Mesenchymal stem cell (in vitro differentiated cells and primary cell): ENCODE measurements at regions not wholly inside any gene's neighbourhood (a gene's known extent, or its start where the extent isn't known, plus 50 kb on each side); places are given as distances from the start of the nearest gene placed in this dataset.

Experiments used
- DNase-seq: peaks from one replicate; pipeline ENCODE4 v3.0.0-alpha.2; 2013
- H2AFZ ChIP-seq: one replicate; pipeline ENCODE4 v1.6.1; 2013; ENCODE audit warnings: low read depth, mild to moderate bottlenecking, control low read depth, inconsistent platforms, low read length, moderate library complexity
- H2AK5ac ChIP-seq: 2 replicates; pipeline ENCODE4 v1.6.1; 2013; ENCODE audit warnings: low read length, moderate library complexity, mild to moderate bottlenecking, inconsistent platforms; ENCODE audit not compliant: severe bottlenecking
- H2BK120ac ChIP-seq: one replicate; pipeline ENCODE4 v1.6.1; 2013; ENCODE audit warnings: low read depth, mild to moderate bottlenecking, inconsistent platforms, low read length, moderate library complexity
- H2BK12ac ChIP-seq, 2 experiments: one replicate each; pipeline ENCODE4 v1.6.1; 2013; ENCODE audit warnings: inconsistent platforms in 2 of 2, low read length in 2 of 2, mild to moderate bottlenecking in 2 of 2, moderate library complexity in 2 of 2, control low read depth in 1 of 2
- H2BK15ac ChIP-seq: one replicate; pipeline ENCODE4 v1.6.1; 2013; ENCODE audit warnings: mild to moderate bottlenecking, low read depth, inconsistent platforms; ENCODE audit not compliant: poor library complexity, severe bottlenecking
- H2BK5ac ChIP-seq: 2 replicates; pipeline ENCODE4 v1.6.1; 2013; ENCODE audit warnings: low read depth, mild to moderate bottlenecking, low read length, control low read depth, inconsistent platforms; ENCODE audit not compliant: poor library complexity, severe bottlenecking
- H3K14ac ChIP-seq, 2 experiments: one replicate each; pipeline ENCODE4 v1.6.1; 2013; ENCODE audit warnings: inconsistent platforms in 2 of 2, low read length in 2 of 2, control low read depth in 1 of 2, mild to moderate bottlenecking in 1 of 2, moderate library complexity in 1 of 2
- H3K18ac ChIP-seq, 2 experiments: one replicate each; pipeline ENCODE4 v1.6.1; 2013; ENCODE audit warnings: inconsistent platforms in 2 of 2, low read length in 2 of 2, control low read depth in 1 of 2, low read depth in 1 of 2, mild to moderate bottlenecking in 1 of 2
- H3K23ac ChIP-seq, 2 experiments: one replicate each; pipeline ENCODE4 v1.6.1; 2013; ENCODE audit warnings: inconsistent platforms in 2 of 2, low read length in 2 of 2, mild to moderate bottlenecking in 2 of 2, moderate library complexity in 2 of 2, control low read depth in 1 of 2
- H3K27ac ChIP-seq: 2 replicates; pipeline ENCODE4 v1.5.1; 2013; ENCODE audit warnings: mild to moderate bottlenecking, moderate library complexity, low read length, control low read depth, inconsistent platforms; ENCODE audit not compliant: poor library complexity, severe bottlenecking
- H3K27me3 ChIP-seq, 2 experiments: 2 replicates each; pipeline versions ENCODE4 v1.6.1 to v1.7.0; 2013; ENCODE audit warnings: low read length in 2 of 2, mild to moderate bottlenecking in 2 of 2, moderate library complexity in 2 of 2, control low read depth in 1 of 2, inconsistent platforms in 1 of 2; ENCODE audit not compliant: control insufficient read depth in 1 of 2, insufficient read depth in 1 of 2
- H3K36me3 ChIP-seq, 2 experiments: 2 replicates each; pipeline versions ENCODE4 v1.6.1 to v1.7.0; 2013; ENCODE audit warnings: low read length in 2 of 2, control low read depth in 1 of 2, inconsistent platforms in 1 of 2, low read depth in 1 of 2, mild to moderate bottlenecking in 1 of 2; ENCODE audit not compliant: insufficient read depth in 2 of 2, control insufficient read depth in 1 of 2
- H3K4ac ChIP-seq, 2 experiments: one replicate each; pipeline ENCODE4 v1.6.1; 2013; ENCODE audit warnings: inconsistent platforms in 2 of 2, low read length in 2 of 2, mild to moderate bottlenecking in 2 of 2, moderate library complexity in 2 of 2, control low read depth in 1 of 2, low read depth in 1 of 2
- H3K4me1 ChIP-seq: 2 replicates; pipeline ENCODE4 v1.6.1; 2013; ENCODE audit warnings: low read depth, low read length, control low read depth; ENCODE audit not compliant: control insufficient read depth, insufficient read depth
- H3K4me2 ChIP-seq: 2 replicates; pipeline ENCODE4 v1.6.1; 2013; ENCODE audit warnings: low read length, mild to moderate bottlenecking, inconsistent platforms; ENCODE audit not compliant: poor library complexity, severe bottlenecking
- H3K4me3 ChIP-seq, 2 experiments: 2 replicates each; pipeline versions ENCODE4 v1.5.1 to v1.7.0; 2013; ENCODE audit warnings: low read length in 2 of 2, mild to moderate bottlenecking in 2 of 2, control low read depth in 1 of 2, low read depth in 1 of 2; ENCODE audit not compliant: insufficient read depth in 1 of 2
- H3K79me1 ChIP-seq: replicated peaks from 2 replicates; pipeline ENCODE4 v1.6.1; 2013; ENCODE audit warnings: mild to moderate bottlenecking, control low read depth, low read length, inconsistent platforms; ENCODE audit not compliant: poor library complexity, severe bottlenecking
- H3K9ac ChIP-seq: 2 replicates; pipeline ENCODE4 v1.7.0; 2013; ENCODE audit warnings: mild to moderate bottlenecking, low read length, moderate library complexity
- H3K9me3 ChIP-seq: 2 replicates; pipeline ENCODE4 v1.7.0; 2013; ENCODE audit warnings: mild to moderate bottlenecking, low read length; ENCODE audit not compliant: control insufficient read depth
- H4K8ac ChIP-seq: one replicate; pipeline ENCODE4 v1.6.1; 2013; ENCODE audit warnings: inconsistent platforms, mild to moderate bottlenecking, low read length, moderate library complexity
- H4K91ac ChIP-seq: one replicate; pipeline ENCODE4 v1.6.1; 2013; ENCODE audit warnings: mild to moderate bottlenecking, low read length, inconsistent platforms
- WGBS: methylation state at CpG from one replicate; pipeline ENCODE4 v1.1.7; 2013; ENCODE audit warnings: mixed read lengths; 5-methylcytosine and 5-hydroxymethylcytosine counted together

- H3K4me1 ChIP-seq, result no peaks in the 10 kb centered on the region
- H3K9me3 ChIP-seq, result peaks cover 14% of the 10 kb centered on the region
- H2BK15ac ChIP-seq, result no peak overlapping the region
- H4K8ac ChIP-seq, result no peak overlapping the region
- H3K36me3 ChIP-seq, result no peaks in the 10 kb centered on the region
- H3K79me1 ChIP-seq, result no peaks in the 10 kb centered on the region
- no peak overlapping the region for H2BK120ac ChIP-seq
- WGBS, result 84% methylated on average over 16 of the region's 17 CpGs
- H4K91ac ChIP-seq, result no peak overlapping the region
- no peak overlapping the region for H3K4me3 ChIP-seq
- H2BK12ac ChIP-seq, result no peak overlapping the region
- no peak overlapping the region for H3K23ac ChIP-seq
- H3K4me2 ChIP-seq, result no peak overlapping the region
- H3K14ac ChIP-seq, result no peak overlapping the region
- H2AK5ac ChIP-seq, result no peak overlapping the region
- H3K18ac ChIP-seq, result no peak overlapping the region
- DNase-seq, result no peak
- no peak overlapping the region for H2AFZ ChIP-seq
- H3K27me3 ChIP-seq, result no peaks in the 10 kb centered on the region
- H3K27ac ChIP-seq, result no peak overlapping the region
- no peak overlapping the region for H3K9ac ChIP-seq
- no peak overlapping the region for H3K4ac ChIP-seq
- no peak overlapping the region for H2BK5ac ChIP-seq
Observed at GRCh38 chrX:46059316-46059715, 485.9 kb downstream of the ZNF674 start.

DNA sequence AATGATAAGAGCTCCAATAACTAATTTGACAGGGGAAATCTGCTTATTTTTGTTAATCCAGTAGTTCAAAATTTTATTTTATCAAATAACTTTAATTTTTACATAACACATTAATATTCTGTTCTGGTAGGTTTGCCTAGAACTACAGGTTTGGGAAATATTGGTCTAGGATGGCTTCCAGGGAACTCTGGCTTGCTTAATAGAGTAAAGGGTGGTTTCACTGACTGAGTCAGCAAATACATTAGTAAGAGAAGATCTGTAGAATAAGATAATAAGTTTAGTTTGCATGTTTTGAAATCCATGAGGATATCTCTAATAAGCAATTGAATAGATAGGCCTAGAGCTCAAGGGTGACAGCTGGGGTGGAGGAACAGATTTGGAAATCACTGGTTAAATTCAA, 500.7 kb downstream of the ZNF674 start:
- H3K79me1 ChIP-seq, result no peaks in the 10 kb centered on the region
- H2BK12ac ChIP-seq, result no peak overlapping the region
- H4K91ac ChIP-seq, result no peak overlapping the region
- H3K9ac ChIP-seq, result no peak overlapping the region
- H3K18ac ChIP-seq, result no peak overlapping the region
- no peak overlapping the region for H3K14ac ChIP-seq
- H2AFZ ChIP-seq, result no peak overlapping the region
- H3K9me3 ChIP-seq, result peaks cover 24% of the 10 kb centered on the region
- no peak overlapping the region for H3K27ac ChIP-seq
- H2AK5ac ChIP-seq, result no peak overlapping the region
- peaks cover 0 to 26% of the 10 kb centered on the region in 2 experiments for H3K27me3 ChIP-seq
- H3K4ac ChIP-seq, result no peak overlapping the region
- no peak overlapping the region for H3K23ac ChIP-seq
- H3K4me3 ChIP-seq, result no peak overlapping the region
- no peaks in the 10 kb centered on the region for H3K36me3 ChIP-seq
- H3K4me2 ChIP-seq, result no peak overlapping the region
- no peak overlapping the region for H4K8ac ChIP-seq
- H2BK5ac ChIP-seq, result no peak overlapping the region
- no peak overlapping the region for H2BK120ac ChIP-seq
- no peaks in the 10 kb centered on the region for H3K4me1 ChIP-seq
- no peak overlapping the region for H2BK15ac ChIP-seq
- DNase-seq, result no peak

- Histone ChIP-seq H3K4me3 (no peak overlapping the region), H3K79me1 (no peaks in the 10 kb centered on the region)
Observed at GRCh38 chrX:46040001-46040400, 505.2 kb downstream of the ZNF674 start.

GRCh38 chrX:46039526-46039925, 505.7 kb downstream of the ZNF674 start:
- no peak overlapping the region for H3K27ac ChIP-seq
- WGBS, result 75% methylated on average over 4 of the region's 5 CpGs

More at GRCh38 chrX:46040001-46040400, 505.2 kb downstream of the ZNF674 start:
- no peak overlapping the region for H2BK120ac ChIP-seq
- DNase-seq, result no peak
- H4K8ac ChIP-seq, result no peak overlapping the region
- no peak overlapping the region for H3K14ac ChIP-seq
- H4K91ac ChIP-seq, result no peak overlapping the region
- no peak overlapping the region for H2BK5ac ChIP-seq
- no peaks in the 10 kb centered on the region for H3K4me1 ChIP-seq
- H2BK12ac ChIP-seq, result no peak overlapping the region
- no peak overlapping the region for H3K4me2 ChIP-seq
- no peak overlapping the region for H3K18ac ChIP-seq
- H3K27ac ChIP-seq, result no peak overlapping the region
- peaks cover 0 to 29% of the 10 kb centered on the region in 2 experiments for H3K27me3 ChIP-seq
- no peak overlapping the region for H2AFZ ChIP-seq
- H3K9ac ChIP-seq, result no peak overlapping the region
- H3K36me3 ChIP-seq, result no peaks in the 10 kb centered on the region
- no peak overlapping the region for H2AK5ac ChIP-seq
- no peak overlapping the region for H3K4ac ChIP-seq
- peaks cover 17% of the 10 kb centered on the region for H3K9me3 ChIP-seq
- no peak overlapping the region for H2BK15ac ChIP-seq
- no peak overlapping the region for H3K23ac ChIP-seq

More at GRCh38 chrX:46039526-46039925, 505.7 kb downstream of the ZNF674 start:
- H4K91ac ChIP-seq, result no peak overlapping the region
- no peak overlapping the region for H3K4me3 ChIP-seq
- H3K4me1 ChIP-seq, result no peaks in the 10 kb centered on the region
- peaks cover 17% of the 10 kb centered on the region for H3K9me3 ChIP-seq
- no peak overlapping the region for H3K18ac ChIP-seq
- H3K79me1 ChIP-seq, result no peaks in the 10 kb centered on the region
- H2BK5ac ChIP-seq, result no peak overlapping the region
- no peaks in the 10 kb centered on the region for H3K36me3 ChIP-seq
- no peak overlapping the region for H3K9ac ChIP-seq
- no peak overlapping the region for H2AFZ ChIP-seq
- no peak overlapping the region for H3K4me2 ChIP-seq
- no peak overlapping the region for H2AK5ac ChIP-seq
- no peak overlapping the region for H2BK12ac ChIP-seq
- no peak overlapping the region for H3K23ac ChIP-seq
- H2BK120ac ChIP-seq, result no peak overlapping the region
- H3K4ac ChIP-seq, result no peak overlapping the region
- H4K8ac ChIP-seq, result no peak overlapping the region
- DNase-seq, result no peak
- H3K27me3 ChIP-seq, result peaks cover 0 to 29% of the 10 kb centered on the region in 2 experiments
- H3K14ac ChIP-seq, result no peak overlapping the region
- H2BK15ac ChIP-seq, result no peak overlapping the region
